ENCODE measurements at regions not wholly inside any gene's neighbourhood (a gene's known extent, or its start where the extent isn't known, plus 50 kb on each side); places are given as distances from the start of the nearest gene placed in this dataset.
A peak's percentile ranks its signal among the peaks of the same experiment; 100 is the strongest.

- TF ChIP-seq POLR2A (IDR thresholded peaks at IDR 0.05) (no peak), CTCF (IDR thresholded peaks at IDR 0.05) (no peak)
Measured at GRCh38 chr11:100585728-100586127, 101.4 kb upstream of the ARHGAP42 start.

GRCh38 chr11:100586361-100587101, 100.6 kb upstream of the ARHGAP42 start:
- no peak overlapping the region for H3K27ac ChIP-seq
- no peak for DNase-seq
- no peak overlapping the region for H3K4me3 ChIP-seq
- TF ChIP-seq POLR2A (IDR thresholded peaks at IDR 0.05) (no peak), CTCF (IDR thresholded peaks at IDR 0.05) (no peak)
- peaks cover 0 to 10% (median under 1%) of the 10 kb centered on the region in 12 donors for H3K4me1 ChIP-seq
- H3K27me3 ChIP-seq: no peaks in the 10 kb centered on the region
- intact Hi-C loops (cut with DNase I): loop anchor here in 1 of 10 donors (10.0 kb wide), 1 partner anchor 88 kb away; no protein-coding TSS in a partner anchor
- WGBS, 4 donors: 77 to 91% (median 89%) methylated on average over 2 of the region's 2 CpGs
- H3K9me3 ChIP-seq: no peaks in the 10 kb centered on the region
- ATAC-seq: no peak
- H3K36me3 ChIP-seq: no peaks in the 10 kb centered on the region

More at GRCh38 chr11:100585728-100586127, 101.4 kb upstream of the ARHGAP42 start:
- ATAC-seq (peak in 3 of 4 donors; percentile 44 to 74 (median 46)), DNase-seq (no peak)
- intact Hi-C loops (cut with DNase I): loop anchor here in 1 of 10 donors (10.0 kb wide), 1 partner anchor 89 kb away; no protein-coding TSS in a partner anchor
- Histone ChIP-seq H3K36me3 (no peaks in the 10 kb centered on the region), H3K9me3 (no peaks in the 10 kb centered on the region), H3K4me3 (no peak overlapping the region), H3K4me1 (peaks cover 0 to 10% (median 2%) of the 10 kb centered on the region in 12 donors), H3K27me3 (no peaks in the 10 kb centered on the region), H3K27ac (peak overlapping the region in 2 of 12 donors; percentile 6 to 19)
- WGBS, 4 donors: 45 to 62% (median 51%) methylated on average over 2 of the region's 2 CpGs

- no peak for ATAC-seq
- H3K9me3 ChIP-seq: no peaks in the 10 kb centered on the region
- no peaks in the 10 kb centered on the region for H3K4me1 ChIP-seq
- TF ChIP-seq POLR2A (IDR thresholded peaks at IDR 0.05) (no peak), CTCF (IDR thresholded peaks at IDR 0.05) (no peak)
- no peak for DNase-seq
- no peaks in the 10 kb centered on the region for H3K27me3 ChIP-seq
- 87 to 91% (median 88%) methylated on average over 6 of the region's 6 CpGs for whole genome bisulfite sequencing, 4 donors
- no peak overlapping the region for H3K27ac ChIP-seq
- intact Hi-C loops (cut with DNase I): no loop called here
- no peak overlapping the region for H3K4me3 ChIP-seq
- H3K36me3 ChIP-seq: no peaks in the 10 kb centered on the region
Measured at GRCh38 chr11:100592619-100593260, 94.3 kb upstream of the ARHGAP42 start.

GRCh38 chr11:100593291-100593690, 93.8 kb upstream of the ARHGAP42 start:
- ATAC-seq (no peak), DNase-seq (no peak)
- Histone ChIP-seq H3K27ac (no peak overlapping the region), H3K27me3 (no peaks in the 10 kb centered on the region), H3K4me3 (no peak overlapping the region), H3K4me1 (no peaks in the 10 kb centered on the region), H3K9me3 (no peaks in the 10 kb centered on the region), H3K36me3 (no peaks in the 10 kb centered on the region)
- intact Hi-C loops (cut with DNase I): no loop called here
- 90 to 97% (median 95%) methylated on average over 2 of the region's 2 CpGs for WGBS, 4 donors
- TF ChIP-seq POLR2A (IDR thresholded peaks at IDR 0.05): no peak
- no peak for TF ChIP-seq CTCF (IDR thresholded peaks at IDR 0.05)

Data from heart left ventricle (tissue), 16 donors.